GM18868 (cell line): ENCODE measurements at regions not wholly inside any gene's neighbourhood (a gene's known extent, or its start where the extent isn't known, plus 50 kb on each side); places are given as distances from the start of the nearest gene placed in this dataset.
"Not testable (repeated sequence)": the region's sequence is repeated elsewhere in the genome, so short reads cannot be mapped to it uniquely, and the experiment has no call there.

Experiments
- ATAC-seq: cut with Tn5 transposase; IDR thresholded peaks from one replicate; pipeline ENCODE4 v1.9.1; 2021; ENCODE audit warnings: mild to moderate bottlenecking, moderate library complexity; ENCODE audit not compliant: unreplicated experiment

DNA sequence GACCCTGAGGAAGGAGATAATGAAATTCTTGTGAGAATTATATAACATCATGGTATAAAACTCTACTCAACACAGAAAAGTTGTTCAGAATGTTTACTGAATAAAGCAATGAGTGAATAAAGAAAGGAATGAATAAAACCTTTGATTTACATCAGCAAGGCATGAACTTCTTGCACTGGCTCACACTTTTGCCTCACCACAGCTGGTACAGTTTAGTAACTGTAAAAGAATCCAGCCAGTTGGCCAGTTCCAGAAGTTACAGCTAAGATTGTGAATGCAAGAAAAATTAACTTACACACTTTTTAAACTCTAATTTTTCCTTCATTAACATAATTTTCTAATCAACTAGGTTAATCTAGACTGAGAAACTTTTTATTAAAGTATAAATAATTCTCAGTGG lies 490.9 kb downstream of the NFIB start:
- ATAC-seq: no peak

DNA sequence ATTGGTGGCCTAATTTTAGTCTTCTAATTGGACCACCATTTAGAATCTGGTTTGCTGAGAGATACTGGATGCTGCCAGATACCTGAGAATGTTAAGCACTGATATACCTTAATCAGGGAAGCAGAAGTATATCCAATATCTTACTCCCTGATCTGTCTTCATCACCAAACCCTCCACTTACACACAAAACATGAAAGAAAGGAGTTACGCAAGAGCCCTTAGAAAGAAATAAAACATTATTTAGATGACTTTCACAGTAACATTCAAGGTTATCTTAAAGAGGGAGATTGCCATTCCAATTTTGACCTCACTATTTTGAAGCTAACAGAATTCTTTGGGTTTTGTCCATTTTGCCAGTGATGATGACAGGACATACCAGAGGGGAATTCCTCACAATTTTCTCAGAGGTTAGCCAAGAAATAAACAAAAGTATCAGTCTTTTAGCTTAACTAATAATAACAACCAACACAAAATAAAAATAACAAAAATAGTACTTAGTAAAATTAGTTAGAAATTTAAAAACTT lies 496.1 kb downstream of the NFIB start:
- no peak for ATAC-seq

DNA sequence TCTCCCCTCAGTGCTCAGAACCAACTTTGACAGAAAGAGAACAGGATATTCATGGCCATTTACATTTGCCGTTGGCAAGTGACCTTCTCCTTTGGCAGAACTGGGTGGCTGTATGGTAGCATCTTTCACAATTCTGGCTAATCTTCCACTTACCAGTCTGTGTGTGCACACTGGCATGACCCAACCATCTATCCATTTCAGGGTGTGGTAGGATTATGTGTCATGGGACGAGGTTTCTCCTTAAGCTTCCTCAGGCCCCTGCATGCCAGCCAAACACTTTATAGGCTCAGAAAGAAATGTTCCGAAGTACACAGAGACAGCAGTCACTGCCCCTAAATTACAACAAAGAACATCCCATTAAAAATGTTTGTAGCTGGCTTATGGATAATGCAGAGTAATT lies 497.1 kb downstream of the NFIB start:
- no peak for ATAC-seq

DNA sequence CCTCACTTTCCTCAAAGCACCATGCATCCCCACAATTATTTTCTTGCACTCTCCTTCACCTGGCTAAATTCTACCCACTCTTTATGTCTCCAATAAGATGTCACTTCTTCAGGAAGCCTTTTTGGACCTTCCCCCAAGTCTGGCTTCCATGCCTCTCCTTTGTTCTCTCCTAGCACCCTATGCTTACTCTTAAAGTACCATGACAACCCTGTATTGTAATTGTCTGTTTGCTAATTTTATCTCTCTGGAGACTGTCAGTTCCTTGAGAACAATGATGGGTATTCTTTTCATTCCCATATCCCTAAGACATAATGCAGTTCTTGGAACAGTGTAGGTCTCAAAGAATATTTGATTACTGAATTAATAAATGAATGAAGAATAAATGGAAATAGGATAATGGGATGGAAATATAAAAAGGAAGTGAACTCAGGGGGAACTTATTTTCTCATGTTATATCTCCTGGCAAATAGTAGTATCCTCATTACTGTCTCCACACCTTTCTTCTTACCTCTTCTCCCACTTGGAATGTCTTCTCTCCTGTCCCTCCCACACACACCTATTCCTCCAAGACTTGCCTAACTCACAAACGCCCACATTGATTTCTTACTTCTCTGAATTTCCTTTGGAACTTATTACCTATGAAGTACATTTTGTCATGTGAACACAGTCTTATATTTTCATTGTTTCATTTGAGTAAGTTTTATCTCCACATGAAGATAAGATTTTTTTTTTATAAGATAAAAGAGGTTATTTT lies 499.1 kb downstream of the NFIB start:
- no peak for ATAC-seq

DNA sequence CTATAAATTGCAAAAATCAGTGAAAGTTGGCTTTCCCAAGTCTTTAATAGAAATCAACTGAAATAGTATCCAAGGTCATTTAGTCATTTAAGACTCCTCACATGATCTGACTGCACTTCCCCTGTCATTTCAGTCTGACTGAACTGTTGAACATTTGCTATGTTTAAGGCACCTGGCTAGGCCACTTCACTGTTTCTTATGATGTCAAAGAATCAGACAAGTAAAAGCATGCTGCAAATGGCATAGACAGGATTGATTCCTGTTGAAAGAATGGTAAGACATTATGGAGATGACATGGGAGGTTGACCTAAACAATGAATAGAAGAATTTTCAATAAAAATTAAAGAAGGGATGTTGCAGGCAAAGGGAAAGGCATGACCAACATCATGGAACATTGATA lies 502.1 kb downstream of the NFIB start:
- no peak for ATAC-seq

DNA sequence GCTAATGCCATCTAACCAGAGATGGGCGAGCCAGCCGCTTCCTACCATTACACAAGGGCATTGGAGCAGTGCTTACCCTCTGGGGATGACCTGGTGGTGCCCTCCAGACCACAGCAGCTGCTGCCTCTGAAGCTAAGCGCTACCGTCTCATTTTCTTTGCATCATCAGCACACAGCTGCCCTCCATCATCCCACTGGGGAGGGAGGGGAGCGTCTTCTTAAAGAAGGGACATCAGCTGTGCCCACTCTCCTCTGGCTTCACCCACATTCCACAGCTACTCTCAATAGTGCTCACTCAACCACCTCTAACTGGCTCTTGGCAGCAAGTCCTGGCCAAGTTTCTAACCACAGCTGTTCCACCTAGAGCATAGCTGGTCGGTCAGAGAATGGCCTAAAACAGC lies 503.4 kb downstream of the NFIB start:
- no peak for ATAC-seq

DNA sequence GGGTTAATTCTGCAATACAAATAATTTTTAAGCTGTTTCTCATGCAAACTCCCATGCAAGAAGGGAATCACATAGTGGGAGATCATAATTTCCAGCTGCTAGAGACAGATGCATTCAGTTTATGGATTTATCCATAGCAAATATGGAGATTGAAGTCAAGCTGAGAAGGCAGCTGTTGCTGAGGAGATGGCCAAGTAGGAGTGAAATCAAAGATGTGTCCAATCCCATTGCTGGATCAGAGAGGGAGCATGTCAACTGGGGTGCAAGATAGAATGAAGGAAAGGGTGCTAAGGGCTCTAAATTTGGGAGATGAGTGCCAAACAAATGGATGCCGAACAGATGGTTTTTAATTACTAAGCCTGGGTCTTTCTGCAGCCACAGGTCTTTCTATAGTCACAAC lies 504.5 kb downstream of the NFIB start:
- ATAC-seq: no peak

DNA sequence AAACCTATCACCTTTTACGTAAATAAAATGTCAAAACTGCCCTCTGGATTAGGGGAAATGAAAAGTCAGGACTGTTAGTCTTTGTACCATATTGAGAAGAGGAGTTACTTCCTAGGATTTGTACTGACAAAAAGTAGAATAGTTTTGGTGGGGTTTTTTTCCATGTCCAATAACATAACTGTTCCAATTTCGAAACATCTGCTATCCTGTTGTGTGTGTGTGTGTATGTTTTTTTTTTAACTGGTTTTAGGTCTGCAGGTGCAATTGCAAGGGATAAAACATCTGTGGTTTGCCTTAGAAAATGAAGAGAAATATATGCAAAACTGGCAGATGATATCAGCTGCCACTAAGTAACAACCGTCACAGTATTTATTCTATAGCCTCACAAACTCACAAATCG lies 506.8 kb downstream of the NFIB start:
- ATAC-seq: no peak

DNA sequence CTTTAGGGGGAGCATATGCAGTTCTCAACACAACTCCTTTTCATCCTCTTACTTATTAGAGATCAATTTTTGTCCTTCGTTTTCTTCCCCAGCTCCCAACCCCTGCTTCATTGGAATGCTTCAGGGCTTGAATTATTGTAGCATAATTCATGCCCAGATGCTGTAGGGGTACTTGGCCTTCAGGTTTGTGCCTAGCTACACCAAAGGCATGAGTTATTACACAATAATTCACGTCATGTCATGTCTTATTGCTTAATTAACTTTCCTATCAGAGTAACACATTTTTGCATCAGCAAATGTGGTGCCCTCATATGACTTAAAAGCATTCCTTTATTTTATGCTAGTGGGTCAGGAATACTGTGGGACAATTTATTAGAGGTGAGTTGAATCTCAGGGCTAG lies 507.2 kb downstream of the NFIB start:
- no peak for ATAC-seq

DNA sequence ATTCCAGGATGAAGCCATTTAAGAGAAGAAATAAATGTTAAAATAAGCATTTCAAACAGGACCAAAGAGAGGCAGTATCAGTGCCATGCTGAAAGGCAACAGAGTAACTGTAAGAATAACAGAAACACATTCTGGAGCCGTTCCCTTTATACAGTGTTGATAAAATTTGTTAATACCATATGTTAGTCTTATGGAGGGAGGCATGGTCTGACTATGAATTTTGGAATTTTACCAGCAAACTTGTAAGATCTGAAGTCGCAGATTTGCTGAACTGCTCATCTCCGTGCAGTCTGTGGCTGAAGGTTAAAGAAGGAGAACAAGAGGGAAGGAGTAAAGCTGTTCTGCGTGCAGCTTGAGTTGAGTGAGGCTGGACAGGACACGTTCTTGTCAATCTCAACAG lies 508.4 kb downstream of the NFIB start:
- no peak for ATAC-seq

DNA sequence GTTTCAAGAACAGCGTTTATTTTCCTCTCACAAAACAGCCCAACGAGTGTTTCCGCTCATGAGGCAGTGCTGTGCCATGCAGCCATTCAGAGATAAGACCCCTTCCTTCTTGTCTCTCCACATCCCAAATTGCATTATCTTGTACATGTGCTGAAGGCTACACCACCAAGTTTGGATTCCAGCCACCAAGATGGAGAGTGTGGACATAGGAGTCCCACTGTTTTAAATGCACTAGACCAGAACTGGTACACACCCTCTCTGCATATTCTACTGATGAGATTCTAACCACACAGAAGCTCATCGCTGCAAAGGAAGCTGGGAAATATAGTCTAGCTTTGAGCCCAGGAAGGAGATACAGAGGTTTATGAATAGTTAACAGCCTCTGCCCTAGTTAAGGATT lies 509.4 kb downstream of the NFIB start:
- ATAC-seq: no peak

DNA sequence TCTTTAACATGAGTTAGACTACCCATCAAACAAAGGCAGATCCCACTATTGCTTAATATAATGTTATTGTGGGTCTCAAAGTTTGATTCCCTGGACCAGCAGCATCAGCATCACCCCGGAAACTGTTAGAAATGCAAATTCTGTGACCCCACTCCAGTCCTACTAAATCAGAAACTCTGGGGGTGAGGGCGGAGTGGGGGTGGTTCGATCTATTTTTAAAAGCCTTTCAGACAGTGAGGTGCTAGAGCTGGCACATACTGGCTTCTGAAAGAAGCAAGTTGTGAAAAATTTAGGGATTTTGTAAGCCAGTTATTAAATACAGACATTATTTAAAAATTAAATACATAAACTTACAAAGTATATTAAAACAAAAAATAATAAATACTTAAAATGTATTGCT lies 513.2 kb downstream of the NFIB start:
- no peak for ATAC-seq

DNA sequence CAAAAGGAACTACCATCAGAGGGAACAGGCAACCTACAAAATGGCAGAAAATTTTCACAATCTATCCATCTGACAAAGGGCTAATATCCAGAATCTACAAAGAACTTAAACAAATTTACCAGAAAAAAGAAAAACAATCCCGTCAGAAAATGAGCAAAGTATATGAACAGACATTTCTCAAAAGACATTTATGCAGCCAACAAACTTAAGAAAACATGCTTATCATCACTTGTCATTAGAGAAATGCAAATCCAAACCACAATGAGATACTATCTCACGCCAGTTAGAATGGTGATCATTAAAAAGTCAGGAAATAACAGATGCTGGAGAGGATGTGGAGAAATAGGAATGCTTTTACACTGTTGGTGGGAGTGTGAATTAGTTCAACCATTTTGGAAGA lies 516.2 kb downstream of the NFIB start:
- not testable (repeated sequence) for ATAC-seq

DNA sequence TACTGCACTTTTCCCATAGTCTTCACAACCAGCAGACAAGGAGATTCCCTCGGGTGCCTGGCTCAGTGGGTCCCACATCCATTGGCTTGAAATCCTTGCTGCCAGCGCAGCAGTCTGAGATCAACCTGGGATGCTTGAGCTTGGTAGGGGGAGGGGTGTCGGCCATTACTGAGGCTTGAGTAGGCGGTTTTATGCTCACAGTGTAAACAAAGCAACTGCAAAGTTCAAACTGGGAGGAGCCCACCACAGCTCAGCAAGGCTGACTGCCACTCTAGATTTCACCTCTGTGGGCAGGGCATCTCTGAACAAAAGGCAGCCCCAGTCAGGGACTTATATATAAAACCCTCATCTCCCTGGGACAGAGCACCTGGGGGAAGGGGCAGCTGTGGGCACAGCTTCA lies 512.3 kb upstream of the MPDZ start:
- no peak for ATAC-seq

DNA sequence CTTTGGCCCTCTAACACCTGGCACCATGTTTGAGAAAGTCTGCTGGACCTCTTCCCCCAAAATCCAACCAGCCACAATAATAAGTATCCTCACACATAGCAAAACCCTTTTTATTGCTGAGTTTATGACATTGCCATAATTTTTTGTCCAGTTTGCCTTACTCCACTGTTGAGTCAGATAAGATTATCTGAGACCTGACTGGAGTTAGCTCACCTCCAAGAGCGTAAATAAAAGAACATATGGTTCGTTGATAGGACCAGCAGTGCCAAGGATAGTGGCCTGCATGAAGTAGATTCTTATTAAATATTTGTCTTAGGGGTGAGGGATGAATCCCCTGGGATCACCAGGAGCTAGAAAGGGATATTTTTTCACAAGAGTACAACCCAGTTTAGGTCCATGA lies 510.6 kb upstream of the MPDZ start:
- ATAC-seq: no peak

DNA sequence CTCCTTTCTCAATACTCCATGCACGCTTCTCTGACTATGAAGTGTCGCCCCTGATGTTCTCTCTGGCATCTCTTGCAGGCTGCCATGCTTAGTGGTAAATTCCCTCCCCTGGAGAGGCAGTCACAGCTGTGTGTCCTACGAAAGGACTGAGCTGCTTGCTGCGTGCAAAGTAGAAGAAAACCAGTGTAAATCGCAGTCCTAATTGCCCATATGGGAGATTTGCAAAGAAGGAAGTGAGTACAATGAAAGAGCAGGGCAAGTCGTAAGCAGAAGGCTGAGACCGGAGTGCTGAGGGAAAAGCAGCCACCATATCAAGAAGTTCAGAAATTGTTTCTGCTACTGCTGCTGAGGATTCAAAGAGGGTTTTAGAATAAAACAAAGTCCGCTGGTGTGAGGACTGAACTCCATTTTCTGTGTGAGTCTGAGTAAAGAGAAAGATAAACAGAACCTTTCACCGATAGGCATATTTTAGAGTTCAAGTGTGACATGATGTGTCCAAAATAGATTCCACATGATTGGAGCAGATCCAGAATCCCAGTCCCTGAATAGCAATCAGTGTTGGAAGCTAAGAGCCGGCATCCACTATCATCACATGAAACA lies 507.8 kb upstream of the MPDZ start:
- ATAC-seq: no peak

DNA sequence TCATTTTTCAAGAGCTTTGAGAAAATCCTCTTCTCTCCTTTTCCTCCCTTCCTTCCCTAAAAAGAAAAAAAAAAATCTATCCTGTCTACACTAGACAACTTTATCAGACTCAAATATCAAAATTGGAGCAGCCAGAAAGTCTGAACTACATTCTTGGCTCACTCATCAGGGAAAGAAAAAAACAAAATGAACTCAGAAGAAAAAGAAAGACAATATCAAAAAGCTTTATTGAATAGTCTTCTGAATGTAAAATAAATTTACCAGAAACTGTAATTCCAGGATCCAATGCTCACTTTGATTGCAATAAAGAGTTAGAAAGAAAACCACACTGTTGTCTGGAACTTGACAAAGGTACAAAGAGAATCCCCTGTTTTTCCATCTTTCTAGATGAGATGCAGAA lies 507.2 kb upstream of the MPDZ start:
- ATAC-seq: no peak

DNA sequence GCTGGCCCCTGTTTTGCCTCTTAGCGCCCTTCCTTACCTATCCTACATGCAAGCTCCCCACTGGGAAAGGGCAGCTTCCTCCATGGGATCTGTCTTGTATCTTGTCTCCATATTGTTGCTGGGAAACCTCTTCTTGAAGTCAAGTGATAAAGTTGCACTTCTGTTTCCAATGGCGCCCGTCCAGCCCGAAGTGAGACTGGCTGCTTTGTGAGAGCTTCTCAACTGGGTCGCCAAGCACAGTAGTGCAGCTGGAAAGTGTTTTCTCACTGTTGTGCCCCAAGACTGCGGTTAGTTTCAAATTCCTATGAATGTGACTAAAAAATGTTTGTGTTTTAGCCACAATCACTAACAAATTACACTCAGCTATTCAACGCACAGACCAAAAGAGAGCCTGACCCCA lies 506.6 kb upstream of the MPDZ start:
- no peak for ATAC-seq

DNA sequence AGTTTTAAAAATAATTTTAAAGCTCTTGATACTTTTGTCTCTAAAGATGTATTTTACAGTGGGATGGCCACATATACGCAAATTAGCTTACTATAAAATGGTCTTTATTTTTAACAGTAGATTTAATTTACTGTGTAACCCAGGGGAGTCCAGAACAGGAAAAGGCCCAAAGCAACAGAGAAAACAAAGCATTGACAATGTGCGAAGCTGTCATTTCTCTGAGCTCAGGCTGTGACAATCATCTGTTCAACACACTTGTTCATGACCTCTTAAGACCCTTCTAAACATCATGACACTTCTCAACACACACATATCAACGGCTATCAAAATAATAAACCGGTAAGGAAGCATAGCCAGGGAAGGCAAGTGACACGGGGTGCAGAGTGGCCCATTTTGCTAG lies 499.6 kb upstream of the MPDZ start:
- no peak for ATAC-seq

DNA sequence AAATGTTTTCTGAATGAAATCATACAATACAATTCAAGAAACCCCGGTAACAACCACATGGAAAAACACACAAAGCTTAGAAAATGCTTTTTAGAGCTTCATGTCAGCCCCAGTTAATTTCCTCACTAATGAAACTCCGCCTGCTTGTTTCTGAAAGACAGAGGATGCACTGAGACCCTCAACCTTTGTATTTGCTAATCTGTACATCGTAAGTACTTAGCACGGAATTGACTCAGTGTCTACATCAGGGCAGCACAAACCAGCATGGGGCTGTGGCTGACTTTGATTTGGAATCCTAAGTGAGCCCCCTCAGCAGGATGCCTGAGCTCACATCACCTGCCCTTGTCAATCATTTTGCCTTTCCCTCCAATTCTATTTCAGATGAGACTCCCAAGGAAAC lies 499.1 kb upstream of the MPDZ start:
- ATAC-seq: no peak

DNA sequence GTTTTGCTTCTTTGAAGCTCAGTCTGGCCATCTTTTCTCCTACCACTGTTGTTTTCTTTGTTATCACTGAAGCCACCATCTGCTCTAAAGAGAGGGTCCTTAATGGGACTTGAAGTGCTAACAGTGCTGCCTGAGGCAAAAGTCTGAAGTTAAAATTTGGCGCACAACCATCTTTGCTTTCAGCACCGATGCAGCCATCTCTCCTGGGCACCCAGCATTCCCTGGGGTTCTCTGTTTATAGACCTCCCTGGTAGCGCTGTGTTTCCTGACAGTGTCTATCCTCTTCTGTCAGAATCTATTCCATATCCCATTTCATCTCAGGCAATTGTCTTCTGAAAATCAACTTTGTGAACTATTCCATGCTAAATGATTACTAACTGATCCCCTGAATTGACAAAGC lies 491.5 kb upstream of the MPDZ start:
- ATAC-seq: no peak

DNA sequence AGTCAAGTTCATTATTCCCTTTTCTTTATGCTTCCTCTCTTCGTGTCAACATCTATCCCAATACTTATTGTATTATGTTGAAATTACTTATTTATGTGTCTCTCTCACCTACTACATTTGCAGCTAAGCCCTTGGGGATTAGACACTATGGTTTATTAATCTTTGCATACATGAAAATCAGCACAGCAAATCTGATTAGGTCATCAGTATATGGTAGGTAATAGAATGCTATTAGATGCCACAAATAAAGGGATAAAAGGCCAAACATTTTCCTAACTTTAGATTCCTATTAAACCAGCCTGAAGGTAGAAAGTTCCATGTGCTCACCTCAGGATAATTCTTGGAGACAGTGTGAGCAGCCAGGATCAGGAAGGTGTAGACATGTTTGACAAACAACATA lies 490.1 kb upstream of the MPDZ start:
- ATAC-seq: no peak

DNA sequence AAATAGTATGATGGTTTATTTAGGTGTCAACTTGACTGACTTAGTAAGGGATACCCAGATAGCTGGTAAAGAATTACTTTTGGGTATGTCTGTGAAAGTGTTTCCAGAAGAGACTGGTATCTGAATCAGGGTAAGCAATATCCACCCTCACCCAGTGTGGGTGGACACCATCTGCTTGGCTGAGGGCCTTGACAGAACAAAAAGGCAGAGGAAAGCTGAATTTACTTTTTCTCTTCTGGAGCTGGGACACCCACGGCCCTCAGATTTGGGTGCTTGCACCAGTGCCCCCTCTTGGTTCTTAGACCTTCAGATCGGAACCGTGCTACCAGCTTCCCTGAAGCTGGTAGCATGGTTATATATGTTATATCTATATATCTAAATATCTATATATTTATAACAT lies 489.5 kb upstream of the MPDZ start:
- ATAC-seq: no peak
